ENCODE measurements at regions not wholly inside any gene's neighbourhood (a gene's known extent, or its start where the extent isn't known, plus 50 kb on each side); places are given as distances from the start of the nearest gene placed in this dataset.

GRCh38 chr3:193771653-193772421 lies 178.8 kb downstream of the OPA1 start:
- Histone ChIP-seq H3K27me3 (ENCODE audit: control insufficient read depth in 2 of 2, insufficient read depth in 2 of 2, low read length in 2 of 2) (no peaks in the 10 kb centered on the region), H3K4me3 (ENCODE audit: low read length in 2 of 2) (no peak overlapping the region), H3K9me3 (ENCODE audit: control insufficient read depth in 2 of 2, low read length in 2 of 2) (no peaks in the 10 kb centered on the region), H3K27ac (ENCODE audit: low read depth in 2 of 2, low read length in 2 of 2) (no peak overlapping the region), H3K9ac (ENCODE audit: low read depth in 1 of 2, low read length in 2 of 2) (no peak overlapping the region), H3K4me1 (ENCODE audit: control insufficient read depth in 2 of 2, insufficient read depth in 2 of 2, low read length in 2 of 2) (no peaks in the 10 kb centered on the region), H3K36me3 (ENCODE audit: control insufficient read depth in 2 of 2, insufficient read depth in 2 of 2, low read length in 2 of 2) (no peaks in the 10 kb centered on the region)

DNA sequence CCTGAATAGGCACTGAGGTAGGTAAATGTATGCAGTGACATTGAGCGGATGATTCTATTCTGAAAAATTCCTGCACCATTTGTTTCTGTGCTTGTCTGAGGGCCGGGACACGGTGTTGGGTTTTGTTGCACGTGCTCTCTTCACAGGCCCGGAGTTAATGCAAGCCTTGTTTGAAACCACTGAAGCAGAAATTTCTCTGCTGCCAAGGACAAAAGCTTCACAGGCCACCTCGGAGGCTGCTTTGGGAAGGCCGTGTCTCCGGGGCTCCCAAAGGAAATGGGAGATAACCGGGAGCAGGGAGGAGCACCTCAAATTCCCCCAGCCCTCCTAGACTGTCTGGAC lies 179.4 kb downstream of the OPA1 start:
- H3K9me3 ChIP-seq (ENCODE audit: control insufficient read depth in 2 of 2, low read length in 2 of 2): no peaks in the 10 kb centered on the region
- no peaks in the 10 kb centered on the region for H3K27me3 ChIP-seq (ENCODE audit: control insufficient read depth in 2 of 2, insufficient read depth in 2 of 2, low read length in 2 of 2)
- H3K4me3 ChIP-seq (ENCODE audit: low read length in 2 of 2): no peak overlapping the region
- H3K27ac ChIP-seq (ENCODE audit: low read depth in 2 of 2, low read length in 2 of 2): no peak overlapping the region
- no peaks in the 10 kb centered on the region for H3K36me3 ChIP-seq (ENCODE audit: control insufficient read depth in 2 of 2, insufficient read depth in 2 of 2, low read length in 2 of 2)
- H3K9ac ChIP-seq (ENCODE audit: low read depth in 1 of 2, low read length in 2 of 2): no peak overlapping the region
- peaks cover 0 to 4% of the 10 kb centered on the region in 2 donors for H3K4me1 ChIP-seq (ENCODE audit: control insufficient read depth in 2 of 2, insufficient read depth in 2 of 2, low read length in 2 of 2)

- H3K9ac ChIP-seq (ENCODE audit: low read depth in 1 of 2, low read length in 2 of 2): no peak overlapping the region
- no peak overlapping the region for H3K4me3 ChIP-seq (ENCODE audit: low read length in 2 of 2)
- peaks cover 0 to 7% of the 10 kb centered on the region in 2 donors for H3K4me1 ChIP-seq (ENCODE audit: control insufficient read depth in 2 of 2, insufficient read depth in 2 of 2, low read length in 2 of 2)
Measured at GRCh38 chr3:193773266-193774220, 180.5 kb downstream of the OPA1 start.

DNA sequence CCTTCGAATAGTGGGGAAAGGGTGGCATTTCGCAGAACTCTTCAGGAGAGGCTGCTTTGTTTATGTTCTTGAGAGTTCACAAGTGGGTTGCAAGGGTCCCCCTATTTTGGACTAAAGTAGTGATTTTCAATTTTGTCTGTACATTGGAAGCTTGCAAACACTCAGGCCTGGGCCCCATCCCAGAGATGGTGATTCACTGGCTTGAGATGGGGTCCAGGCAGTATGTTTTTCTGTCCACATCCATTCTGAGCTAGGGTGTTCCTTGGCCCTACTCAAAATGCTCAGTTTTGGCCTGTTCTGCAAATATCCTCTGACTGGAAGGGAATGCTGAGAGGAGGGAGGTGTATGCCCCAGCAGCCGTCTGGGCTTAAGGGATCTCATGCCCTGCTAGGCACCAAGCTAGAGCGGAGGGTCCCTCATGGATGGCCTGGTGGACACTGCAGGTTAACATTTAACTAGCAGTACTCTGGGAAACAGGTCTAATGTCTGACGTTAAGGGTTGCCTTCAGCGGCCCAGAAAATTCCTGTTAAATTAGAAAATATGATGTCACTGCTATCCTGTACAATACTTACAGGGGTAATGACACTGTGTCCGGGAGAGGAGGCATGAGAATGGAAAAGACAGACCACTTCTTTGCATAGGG lies 181.4 kb downstream of the OPA1 start:
- H3K4me3 ChIP-seq (ENCODE audit: low read length in 2 of 2): no peak overlapping the region
- H3K36me3 ChIP-seq (ENCODE audit: control insufficient read depth in 2 of 2, insufficient read depth in 2 of 2, low read length in 2 of 2): no peaks in the 10 kb centered on the region
- H3K27ac ChIP-seq (ENCODE audit: low read depth in 2 of 2, low read length in 2 of 2): no peak overlapping the region
- no peaks in the 10 kb centered on the region for H3K9me3 ChIP-seq (ENCODE audit: control insufficient read depth in 2 of 2, low read length in 2 of 2)
- H3K4me1 ChIP-seq (ENCODE audit: control insufficient read depth in 2 of 2, insufficient read depth in 2 of 2, low read length in 2 of 2): peaks cover 0 to 7% of the 10 kb centered on the region in 2 donors
- H3K9ac ChIP-seq (ENCODE audit: low read depth in 1 of 2, low read length in 2 of 2): no peak overlapping the region
- no peaks in the 10 kb centered on the region for H3K27me3 ChIP-seq (ENCODE audit: control insufficient read depth in 2 of 2, insufficient read depth in 2 of 2, low read length in 2 of 2)

More at GRCh38 chr3:193773266-193774220, 180.5 kb downstream of the OPA1 start:
- Histone ChIP-seq H3K9me3 (ENCODE audit: control insufficient read depth in 2 of 2, low read length in 2 of 2) (no peaks in the 10 kb centered on the region), H3K36me3 (ENCODE audit: control insufficient read depth in 2 of 2, insufficient read depth in 2 of 2, low read length in 2 of 2) (no peaks in the 10 kb centered on the region), H3K27me3 (ENCODE audit: control insufficient read depth in 2 of 2, insufficient read depth in 2 of 2, low read length in 2 of 2) (no peaks in the 10 kb centered on the region), H3K27ac (ENCODE audit: low read depth in 2 of 2, low read length in 2 of 2) (no peak overlapping the region)

GRCh38 chr3:193774916-193775285 lies 181.9 kb downstream of the OPA1 start:
- no peak overlapping the region for H3K27ac ChIP-seq (ENCODE audit: low read depth in 2 of 2, low read length in 2 of 2)
- peaks cover 0 to 7% of the 10 kb centered on the region in 2 donors for H3K4me1 ChIP-seq (ENCODE audit: control insufficient read depth in 2 of 2, insufficient read depth in 2 of 2, low read length in 2 of 2)
- H3K9me3 ChIP-seq (ENCODE audit: control insufficient read depth in 2 of 2, low read length in 2 of 2): no peaks in the 10 kb centered on the region
- no peak overlapping the region for H3K9ac ChIP-seq (ENCODE audit: low read depth in 1 of 2, low read length in 2 of 2)
- H3K36me3 ChIP-seq (ENCODE audit: control insufficient read depth in 2 of 2, insufficient read depth in 2 of 2, low read length in 2 of 2): no peaks in the 10 kb centered on the region
- no peak overlapping the region for H3K4me3 ChIP-seq (ENCODE audit: low read length in 2 of 2)
- no peaks in the 10 kb centered on the region for H3K27me3 ChIP-seq (ENCODE audit: control insufficient read depth in 2 of 2, insufficient read depth in 2 of 2, low read length in 2 of 2)

DNA sequence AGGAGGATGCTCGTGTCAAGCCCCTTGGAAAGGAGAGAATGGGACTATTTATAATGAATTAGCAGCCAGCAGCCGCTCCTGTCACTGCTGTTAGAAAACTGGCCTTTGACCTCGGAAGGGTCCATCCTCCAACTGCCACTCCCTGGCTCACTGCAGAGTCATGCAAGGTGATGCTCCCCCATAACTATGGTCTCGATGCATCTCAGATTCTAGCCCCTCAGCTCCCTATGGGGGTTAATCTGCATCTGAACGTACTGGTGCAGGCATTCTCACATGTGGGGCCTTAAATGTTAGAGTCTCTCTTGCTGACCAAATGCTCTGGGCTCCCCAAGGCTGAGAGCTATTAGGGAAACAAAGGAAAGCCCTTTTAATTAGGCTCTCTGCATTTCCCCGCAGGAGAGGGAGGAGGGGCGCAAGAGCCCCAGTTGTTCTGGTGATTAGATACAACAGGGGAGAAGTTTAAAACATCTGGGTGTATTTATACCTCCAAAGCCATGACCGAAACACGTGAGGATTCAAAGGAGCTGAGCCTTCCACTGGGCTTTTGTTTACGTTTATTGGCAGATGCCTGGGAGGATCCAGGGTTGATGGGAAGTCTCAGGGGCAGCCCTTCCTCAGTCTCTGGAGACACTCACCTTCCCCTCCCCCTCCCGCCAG lies 182.5 kb downstream of the OPA1 start:
- Histone ChIP-seq H3K4me3 (ENCODE audit: low read length in 2 of 2) (no peak overlapping the region), H3K4me1 (ENCODE audit: control insufficient read depth in 2 of 2, insufficient read depth in 2 of 2, low read length in 2 of 2) (peaks cover 0 to 7% of the 10 kb centered on the region in 2 donors), H3K9ac (ENCODE audit: low read depth in 1 of 2, low read length in 2 of 2) (no peak overlapping the region), H3K36me3 (ENCODE audit: control insufficient read depth in 2 of 2, insufficient read depth in 2 of 2, low read length in 2 of 2) (no peaks in the 10 kb centered on the region), H3K27ac (ENCODE audit: low read depth in 2 of 2, low read length in 2 of 2) (no peak overlapping the region), H3K27me3 (ENCODE audit: control insufficient read depth in 2 of 2, insufficient read depth in 2 of 2, low read length in 2 of 2) (no peaks in the 10 kb centered on the region), H3K9me3 (ENCODE audit: control insufficient read depth in 2 of 2, low read length in 2 of 2) (no peaks in the 10 kb centered on the region)

DNA sequence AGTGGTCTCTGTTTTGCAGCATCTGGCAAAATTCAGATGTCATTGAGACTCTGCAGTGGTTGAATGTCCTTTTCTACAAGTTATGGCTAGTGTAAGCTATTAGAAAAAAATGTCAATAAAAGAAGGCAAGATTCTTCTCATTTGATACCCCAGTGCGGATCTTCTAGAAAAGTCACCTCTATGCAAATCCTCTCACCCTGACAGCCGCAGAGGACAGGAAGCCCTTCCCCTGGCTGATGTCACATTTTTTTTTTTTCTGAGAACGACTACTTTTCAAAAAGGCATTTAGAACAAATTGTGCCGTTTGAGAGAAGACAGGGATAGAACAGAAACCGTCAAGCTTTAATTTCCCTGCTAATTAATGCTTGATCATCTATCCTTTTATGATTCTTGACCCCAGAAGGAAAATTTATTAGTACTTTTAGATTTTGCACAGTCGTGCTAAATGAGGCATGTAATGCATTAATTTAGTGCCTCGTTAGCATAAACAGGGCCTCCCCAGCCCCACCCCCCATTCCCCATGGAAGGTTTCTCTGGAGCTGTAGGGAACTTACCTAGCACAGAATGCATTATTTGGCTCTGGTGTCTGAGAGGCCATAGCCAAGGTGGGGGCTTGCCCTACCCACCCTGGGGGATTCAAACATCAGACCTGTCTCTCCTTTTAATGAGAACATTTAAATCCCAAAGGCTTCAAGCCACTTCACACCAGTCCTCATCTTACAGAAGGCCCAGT lies 183.8 kb downstream of the OPA1 start:
- Histone ChIP-seq H3K9ac (ENCODE audit: low read depth in 1 of 2, low read length in 2 of 2) (no peak overlapping the region), H3K27me3 (ENCODE audit: control insufficient read depth in 2 of 2, insufficient read depth in 2 of 2, low read length in 2 of 2) (no peaks in the 10 kb centered on the region), H3K4me3 (ENCODE audit: low read length in 2 of 2) (no peak overlapping the region)

DNA sequence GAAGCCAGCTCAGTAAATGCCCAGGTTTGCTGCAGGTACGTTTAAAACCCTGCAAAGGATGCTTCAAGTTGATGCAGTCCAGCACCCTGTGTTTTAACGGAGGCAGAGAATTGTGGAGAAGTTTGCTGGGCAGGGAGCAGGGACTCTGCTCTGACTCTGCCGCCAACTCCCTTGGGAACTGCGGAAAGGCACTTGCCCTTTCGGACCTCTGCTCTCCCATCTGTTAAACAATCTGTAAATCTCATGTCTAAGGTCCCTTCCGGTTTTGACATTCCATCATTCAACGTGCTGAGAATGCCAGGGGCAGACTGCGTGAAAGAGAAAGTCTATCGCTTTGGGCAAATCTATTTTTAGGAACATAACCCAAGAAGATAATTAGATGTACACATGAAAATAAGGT lies 184.5 kb downstream of the OPA1 start:
- Histone ChIP-seq H3K27me3 (ENCODE audit: control insufficient read depth in 2 of 2, insufficient read depth in 2 of 2, low read length in 2 of 2) (no peaks in the 10 kb centered on the region), H3K9ac (ENCODE audit: low read depth in 1 of 2, low read length in 2 of 2) (no peak overlapping the region), H3K4me1 (ENCODE audit: control insufficient read depth in 2 of 2, insufficient read depth in 2 of 2, low read length in 2 of 2) (peaks cover 4 to 22% of the 10 kb centered on the region in 2 donors), H3K9me3 (ENCODE audit: control insufficient read depth in 2 of 2, low read length in 2 of 2) (no peaks in the 10 kb centered on the region), H3K36me3 (ENCODE audit: control insufficient read depth in 2 of 2, insufficient read depth in 2 of 2, low read length in 2 of 2) (no peaks in the 10 kb centered on the region), H3K4me3 (ENCODE audit: low read length in 2 of 2) (no peak overlapping the region), H3K27ac (ENCODE audit: low read depth in 2 of 2, low read length in 2 of 2) (no peak overlapping the region)

More for the DNA sequence above, 183.8 kb downstream of the OPA1 start:
- Histone ChIP-seq H3K9me3 (ENCODE audit: control insufficient read depth in 2 of 2, low read length in 2 of 2) (no peaks in the 10 kb centered on the region), H3K27ac (ENCODE audit: low read depth in 2 of 2, low read length in 2 of 2) (no peak overlapping the region), H3K36me3 (ENCODE audit: control insufficient read depth in 2 of 2, insufficient read depth in 2 of 2, low read length in 2 of 2) (no peaks in the 10 kb centered on the region), H3K4me1 (ENCODE audit: control insufficient read depth in 2 of 2, insufficient read depth in 2 of 2, low read length in 2 of 2) (peaks cover 4 to 14% of the 10 kb centered on the region in 2 donors)

- H3K9ac ChIP-seq (ENCODE audit: low read depth in 1 of 2, low read length in 2 of 2): no peak overlapping the region
- no peaks in the 10 kb centered on the region for H3K36me3 ChIP-seq (ENCODE audit: control insufficient read depth in 2 of 2, insufficient read depth in 2 of 2, low read length in 2 of 2)
- H3K27me3 ChIP-seq (ENCODE audit: control insufficient read depth in 2 of 2, insufficient read depth in 2 of 2, low read length in 2 of 2): peaks cover 0 to 4% of the 10 kb centered on the region in 2 donors
- H3K4me1 ChIP-seq (ENCODE audit: control insufficient read depth in 2 of 2, insufficient read depth in 2 of 2, low read length in 2 of 2): peaks cover 4 to 27% of the 10 kb centered on the region in 2 donors
- no peaks in the 10 kb centered on the region for H3K9me3 ChIP-seq (ENCODE audit: control insufficient read depth in 2 of 2, low read length in 2 of 2)
- H3K27ac ChIP-seq (ENCODE audit: low read depth in 2 of 2, low read length in 2 of 2): no peak overlapping the region
- H3K4me3 ChIP-seq (ENCODE audit: low read length in 2 of 2): no peak overlapping the region
Measured at GRCh38 chr3:193778676-193779075, 185.7 kb downstream of the OPA1 start.

All from mucosa of rectum (tissue), 2 donors.